AG04450 (cell line): ENCODE measurements at regions not wholly inside any gene's neighbourhood (a gene's known extent, or its start where the extent isn't known, plus 50 kb on each side); places are given as distances from the start of the nearest gene placed in this dataset.
"Not testable (repeated sequence)": the region's sequence is repeated elsewhere in the genome, so short reads cannot be mapped to it uniquely, and the experiment has no call there.

Source experiments
- CTCF ChIA-PET: fragments of 300-600, 350-600 bp; formaldehyde crosslinking; extraction: SDS; loops from one replicate; lab custom pipeline; 2022; ENCODE audit warnings: antibody characterized with exemption, inconsistent platforms; lab: Charles Lee
- POLR2A ChIA-PET: fragments of 350-600 bp; formaldehyde crosslinking; extraction: SDS; loops from one replicate; lab custom pipeline; 2021; ENCODE audit warnings: antibody characterized with exemption, inconsistent platforms; lab: Yijun Ruan, JAX
- DNase-seq: peaks from one replicate; pipeline ENCODE4 v3.0.0-alpha.2; 2011; ENCODE audit warnings: low read depth, low spot score
- H3K27ac ChIP-seq: one replicate; pipeline ENCODE4 v1.5.1; 2012; ENCODE audit warnings: low read depth, low read length, control low read depth
- H3K27me3 ChIP-seq: one replicate; pipeline ENCODE4 v1.6.0; 2012; ENCODE audit warnings: low read length; ENCODE audit not compliant: control insufficient read depth, insufficient read depth
- H3K4me3 ChIP-seq: 2 replicates; pipeline ENCODE4 v1.5.1; 2011; ENCODE audit warnings: mild to moderate bottlenecking, low read depth, low read length, control low read depth
- H3K9me3 ChIP-seq: 2 replicates; pipeline ENCODE4 v1.5.1; 2012; ENCODE audit warnings: low read length; ENCODE audit not compliant: control insufficient read depth, insufficient read depth
- CTCF ChIP-seq: IDR thresholded peaks from 2 replicates; pipeline ENCODE4 v1.5.1; 2011; ENCODE audit warnings: low read depth, low read length, control low read depth, inconsistent platforms

GRCh38 chr6:63460971-63461370 lies 111.3 kb upstream of the LOC128125822 start:
- H3K4me3 ChIP-seq: no peak overlapping the region
- ChIA-PET POLR2A (no interaction called here), CTCF (no interaction called here)
- H3K27me3 ChIP-seq: no peaks in the 10 kb centered on the region
- no peaks in the 10 kb centered on the region for H3K9me3 ChIP-seq
- no peak overlapping the region for H3K27ac ChIP-seq
- DNase-seq: no peak
- no peak for TF ChIP-seq CTCF

- CTCF ChIA-PET: no interaction called here
- no peak for DNase-seq
- POLR2A ChIA-PET: no interaction called here
- no peak overlapping the region for H3K27ac ChIP-seq
- no peak for TF ChIP-seq CTCF
- H3K4me3 ChIP-seq: no peak overlapping the region
- H3K9me3 ChIP-seq: no peaks in the 10 kb centered on the region
- H3K27me3 ChIP-seq: no peaks in the 10 kb centered on the region
Observed at GRCh38 chr6:63464060-63464459, 108.2 kb upstream of the LOC128125822 start.

- ChIA-PET POLR2A (no interaction called here), CTCF (no interaction called here)
- Histone ChIP-seq H3K27ac (no peak overlapping the region), H3K27me3 (no peaks in the 10 kb centered on the region), H3K4me3 (no peak overlapping the region), H3K9me3 (no peaks in the 10 kb centered on the region)
- DNase-seq: no peak
- TF ChIP-seq CTCF: no peak
Observed at GRCh38 chr6:63465750-63466149, 106.5 kb upstream of the LOC128125822 start.

GRCh38 chr6:63466242-63466733 lies 106.0 kb upstream of the LOC128125822 start:
- no peak for DNase-seq
- Histone ChIP-seq H3K9me3 (no peaks in the 10 kb centered on the region), H3K4me3 (no peak overlapping the region), H3K27me3 (no peaks in the 10 kb centered on the region), H3K27ac (no peak overlapping the region)
- no peak for TF ChIP-seq CTCF
- CTCF ChIA-PET: no interaction called here
- POLR2A ChIA-PET: no interaction called here

- POLR2A ChIA-PET: no interaction called here
- DNase-seq: no peak
- no peaks in the 10 kb centered on the region for H3K9me3 ChIP-seq
- no peak overlapping the region for H3K4me3 ChIP-seq
- H3K27ac ChIP-seq: no peak overlapping the region
- CTCF ChIA-PET: no interaction called here
- no peak for TF ChIP-seq CTCF
- H3K27me3 ChIP-seq: no peaks in the 10 kb centered on the region
Observed at GRCh38 chr6:63467247-63467954, 104.9 kb upstream of the LOC128125822 start.

- H3K27ac ChIP-seq, POLR2A ChIA-PET: not testable (repeated sequence)
- CTCF ChIA-PET: interaction anchor here (0.6 kb wide), 1 partner anchor 110 kb away, joined by 3 read pairs; no protein-coding TSS in a partner anchor
Observed at GRCh38 chr6:63471145-63471544, 101.1 kb upstream of the LOC128125822 start.

More at GRCh38 chr6:63471145-63471544, 101.1 kb upstream of the LOC128125822 start:
- H3K4me3 ChIP-seq, DNase-seq, H3K27me3 ChIP-seq, H3K9me3 ChIP-seq: not testable (repeated sequence)
